Fibroblast of skin of scalp (primary cell): ENCODE measurements at regions not wholly inside any gene's neighbourhood (a gene's known extent, or its start where the extent isn't known, plus 50 kb on each side); places are given as distances from the start of the nearest gene placed in this dataset.
A peak's percentile ranks its signal among the peaks of the same experiment; 100 is the strongest.
"Not testable (repeated sequence)": the region's sequence is repeated elsewhere in the genome, so short reads cannot be mapped to it uniquely, and the experiment has no call there.

Experiments used
- DNase-seq: peaks from one replicate; pipeline ENCODE4 v3.0.0-alpha.2; 2013

- no peak for DNase-seq
Observed at GRCh38 chr1:82398357-82398756, 597.6 kb downstream of the ADGRL2 start.

GRCh38 chr1:82395440-82395839, 594.7 kb downstream of the ADGRL2 start:
- no peak for DNase-seq

- DNase-seq, result no peak
Observed at GRCh38 chr1:82392946-82393345, 592.2 kb downstream of the ADGRL2 start.

GRCh38 chr1:82392513-82392912, 591.8 kb downstream of the ADGRL2 start:
- peak; percentile 71 for DNase-seq

GRCh38 chr1:82391712-82392111, 591.0 kb downstream of the ADGRL2 start:
- DNase-seq, result no peak

- DNase-seq, result no peak
Observed at GRCh38 chr1:82390627-82391026, 589.9 kb downstream of the ADGRL2 start.

- peak; percentile 35 for DNase-seq
Observed at GRCh38 chr1:82388679-82389078, 587.9 kb downstream of the ADGRL2 start.

GRCh38 chr1:82387012-82387366, 586.3 kb downstream of the ADGRL2 start:
- DNase-seq, result no peak

- no peak for DNase-seq
Observed at GRCh38 chr1:82386365-82387011, 585.8 kb downstream of the ADGRL2 start.

GRCh38 chr1:82384776-82385175, 584.0 kb downstream of the ADGRL2 start:
- DNase-seq, result no peak

GRCh38 chr1:82377201-82377884, 576.6 kb downstream of the ADGRL2 start:
- DNase-seq, result peak; percentile 29

GRCh38 chr1:82373710-82374109, 573.0 kb downstream of the ADGRL2 start:
- no peak for DNase-seq

- no peak for DNase-seq
Observed at GRCh38 chr1:82371844-82372498, 571.2 kb downstream of the ADGRL2 start.

- no peak for DNase-seq
Observed at GRCh38 chr1:82367456-82367855, 566.7 kb downstream of the ADGRL2 start.

GRCh38 chr1:82366689-82367088, 566.0 kb downstream of the ADGRL2 start:
- DNase-seq, result no peak

GRCh38 chr1:82359541-82359940, 558.8 kb downstream of the ADGRL2 start:
- DNase-seq, result not testable (repeated sequence)

GRCh38 chr1:82358706-82359105, 558.0 kb downstream of the ADGRL2 start:
- not testable (repeated sequence) for DNase-seq

- DNase-seq, result not testable (repeated sequence)
Observed at GRCh38 chr1:82354546-82354945, 553.8 kb downstream of the ADGRL2 start.

- no peak for DNase-seq
Observed at GRCh38 chr1:82348487-82348886, 547.8 kb downstream of the ADGRL2 start.

- DNase-seq, result no peak
Observed at GRCh38 chr1:82346141-82346540, 545.4 kb downstream of the ADGRL2 start.

GRCh38 chr1:82343381-82343780, 542.6 kb downstream of the ADGRL2 start:
- peak; percentile 63 for DNase-seq

- DNase-seq, result no peak
Observed at GRCh38 chr1:82337635-82338034, 536.9 kb downstream of the ADGRL2 start.

GRCh38 chr1:82330330-82330729, 529.6 kb downstream of the ADGRL2 start:
- no peak for DNase-seq

- no peak for DNase-seq
Observed at GRCh38 chr1:82329226-82329625, 528.5 kb downstream of the ADGRL2 start.
